HG03060 (cell line): ENCODE measurements at regions not wholly inside any gene's neighbourhood (a gene's known extent, or its start where the extent isn't known, plus 50 kb on each side); places are given as distances from the start of the nearest gene placed in this dataset.

ENCODE experiments used
- ATAC-seq: cut with Tn5 transposase; IDR thresholded peaks from one replicate; pipeline ENCODE4 v1.9.1; 2021; ENCODE audit warnings: low read depth, moderate number of reproducible peaks; ENCODE audit not compliant: unreplicated experiment

DNA sequence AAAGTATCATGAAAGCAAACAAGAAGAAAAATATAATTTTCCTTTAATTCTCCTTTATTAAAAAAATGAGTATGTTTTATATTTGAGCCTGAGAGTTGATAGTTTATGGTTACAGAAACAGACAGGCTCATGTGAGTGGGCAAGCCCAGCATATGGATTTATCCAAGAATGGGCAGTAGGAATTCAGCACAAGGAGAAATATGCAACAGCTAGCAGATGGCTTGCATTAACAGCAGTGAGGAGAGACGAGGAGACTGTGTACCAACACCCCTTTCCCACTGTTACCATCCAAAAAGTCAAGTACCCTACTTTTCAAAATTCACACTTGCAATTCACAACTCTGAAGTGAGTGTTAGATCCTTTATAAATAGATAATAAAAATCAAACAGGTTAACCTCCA, 1760.2 kb upstream of the TENM3 start:
- no peak for ATAC-seq

DNA sequence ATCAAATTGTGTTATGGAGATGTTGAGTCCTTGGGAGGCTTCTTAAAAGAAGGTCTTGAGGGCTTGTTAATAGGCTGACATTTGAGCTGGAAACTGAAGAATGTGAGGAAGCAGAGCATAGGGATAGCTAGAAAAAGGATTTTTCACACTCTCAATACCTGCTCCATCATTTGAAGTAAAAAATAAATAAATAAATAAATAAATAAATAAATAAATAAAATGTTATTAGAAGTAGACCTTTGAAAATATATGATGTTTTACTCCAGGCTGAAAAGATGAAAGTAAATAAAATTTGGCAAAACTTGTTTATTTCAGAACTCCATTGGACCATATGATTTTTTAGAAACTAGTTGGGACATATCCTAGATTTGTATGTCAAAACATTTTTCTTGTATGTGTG, 1757.8 kb upstream of the TENM3 start:
- ATAC-seq: no peak

DNA sequence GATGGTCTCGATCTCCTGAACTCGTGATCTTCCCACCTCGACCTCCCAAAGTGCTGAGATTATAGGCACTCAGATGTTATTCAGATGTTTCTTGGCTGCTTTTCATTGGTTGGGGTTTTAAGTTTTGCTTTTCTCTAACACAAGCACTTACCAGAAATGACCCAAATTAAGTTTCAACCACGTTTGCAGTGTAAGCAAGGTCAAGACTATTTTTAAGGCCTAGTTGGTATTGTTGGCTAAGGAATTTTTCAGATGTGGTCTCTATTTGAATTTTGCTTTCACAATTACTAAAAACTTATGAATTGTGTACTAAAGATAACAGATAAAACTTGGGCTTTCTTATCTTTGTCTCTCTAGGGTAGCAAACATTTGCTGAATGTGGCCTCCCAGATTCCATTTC, 1756.9 kb upstream of the TENM3 start:
- ATAC-seq: no peak

DNA sequence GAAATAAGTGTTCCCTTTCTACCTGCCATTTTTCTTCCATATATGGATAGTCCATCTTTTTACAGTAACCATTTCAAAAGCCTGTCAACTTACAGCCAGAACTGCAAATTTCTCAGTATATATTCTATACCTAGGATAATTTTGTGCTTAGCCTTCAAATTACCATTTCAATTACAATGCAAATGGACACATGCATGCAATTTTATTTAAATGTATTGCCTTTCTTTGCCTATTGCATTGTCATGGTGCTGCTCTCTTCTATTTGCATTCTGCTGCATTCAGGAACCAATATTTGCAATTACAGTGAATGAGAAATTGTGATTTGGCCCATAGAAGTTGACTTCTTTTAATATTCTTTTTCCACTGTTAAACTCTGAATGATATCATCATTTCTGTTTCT, 1753.4 kb upstream of the TENM3 start:
- no peak for ATAC-seq

DNA sequence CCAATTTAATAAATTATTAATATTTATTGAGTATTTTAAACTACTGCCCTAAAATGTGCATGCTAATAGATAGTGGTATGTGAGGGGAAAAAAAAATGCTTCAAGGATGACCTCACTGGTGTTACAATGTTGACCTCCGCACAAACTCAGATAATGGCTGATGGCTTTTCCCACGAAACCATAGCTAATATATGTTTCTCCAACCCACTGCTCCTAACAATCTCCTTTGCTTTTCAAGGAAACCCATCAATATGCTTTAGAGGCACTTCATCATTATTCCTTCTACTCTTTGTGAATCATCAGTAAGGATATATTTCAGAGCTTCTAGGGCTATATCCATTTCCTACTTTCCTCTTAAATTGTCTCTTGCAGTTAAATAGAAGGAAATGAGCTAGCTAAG, 1752.0 kb upstream of the TENM3 start:
- no peak for ATAC-seq

DNA sequence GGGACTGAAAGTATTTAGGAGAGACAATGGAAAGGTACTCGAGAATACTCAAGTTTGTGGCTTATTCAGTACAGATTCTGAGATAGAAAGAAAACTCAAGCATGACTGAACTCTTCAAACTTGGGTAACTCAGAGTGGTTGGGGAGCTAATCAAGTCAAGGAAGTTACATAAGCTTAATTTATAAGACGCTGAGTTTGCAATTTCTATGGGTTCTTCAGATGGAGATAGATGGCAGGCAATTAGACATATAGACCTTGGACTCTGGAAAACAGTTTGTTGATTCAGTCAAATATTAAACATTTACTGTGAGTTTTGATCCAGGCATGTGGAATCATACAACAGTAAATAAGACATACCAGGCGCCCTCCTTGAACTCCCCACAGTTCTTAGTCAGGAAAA, 1749.9 kb upstream of the TENM3 start:
- no peak for ATAC-seq

DNA sequence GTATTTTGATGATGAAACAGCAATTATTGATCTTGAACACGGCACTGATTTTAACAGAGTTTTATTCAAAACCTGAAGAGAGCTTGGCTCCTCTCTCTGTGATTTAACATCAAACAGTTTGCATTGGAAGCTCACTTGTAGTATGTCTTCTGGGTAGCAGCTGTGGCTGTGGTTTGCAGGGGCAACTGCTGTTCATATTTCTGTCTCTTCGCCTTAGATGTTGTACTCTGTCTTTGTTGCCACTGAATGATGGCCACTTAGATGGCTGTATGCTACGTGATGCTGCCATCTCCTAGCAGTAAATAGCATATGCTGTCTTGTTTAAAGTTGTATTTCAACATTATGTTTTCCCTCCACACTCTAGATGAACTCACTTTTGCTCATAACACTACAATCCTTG, 1743.0 kb upstream of the TENM3 start:
- ATAC-seq: no peak

DNA sequence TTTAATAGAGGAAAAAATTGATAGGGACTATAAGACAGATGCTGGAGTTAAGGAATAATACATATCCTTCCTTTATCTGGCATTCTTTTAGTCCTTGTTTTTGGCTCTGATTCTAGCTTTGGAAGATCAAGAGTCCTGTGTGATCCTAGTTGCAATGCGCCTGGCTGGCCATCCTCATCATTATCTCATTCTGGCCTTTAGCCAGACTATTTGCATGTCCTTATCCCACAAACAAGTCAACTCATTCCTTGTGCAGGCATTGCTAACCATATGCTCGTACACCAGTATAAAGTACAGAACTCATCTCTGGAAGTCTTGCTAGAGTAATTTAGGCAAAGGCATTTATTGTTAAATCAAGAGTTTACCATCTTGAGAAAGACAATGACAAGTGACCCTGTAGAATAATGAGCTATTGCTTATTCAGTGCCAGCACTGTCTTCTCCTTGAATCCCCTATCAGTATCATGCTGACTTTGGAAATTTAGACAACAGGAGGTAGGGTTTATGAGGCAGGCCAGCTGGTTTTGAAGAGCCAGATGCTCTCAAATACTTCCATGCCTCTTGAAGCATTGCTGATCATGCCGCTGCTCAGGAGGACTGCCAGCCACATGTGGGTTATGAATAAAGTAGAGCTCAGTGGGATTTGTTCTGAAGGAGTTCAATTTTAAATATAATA, 1730.3 kb upstream of the TENM3 start:
- ATAC-seq: no peak

DNA sequence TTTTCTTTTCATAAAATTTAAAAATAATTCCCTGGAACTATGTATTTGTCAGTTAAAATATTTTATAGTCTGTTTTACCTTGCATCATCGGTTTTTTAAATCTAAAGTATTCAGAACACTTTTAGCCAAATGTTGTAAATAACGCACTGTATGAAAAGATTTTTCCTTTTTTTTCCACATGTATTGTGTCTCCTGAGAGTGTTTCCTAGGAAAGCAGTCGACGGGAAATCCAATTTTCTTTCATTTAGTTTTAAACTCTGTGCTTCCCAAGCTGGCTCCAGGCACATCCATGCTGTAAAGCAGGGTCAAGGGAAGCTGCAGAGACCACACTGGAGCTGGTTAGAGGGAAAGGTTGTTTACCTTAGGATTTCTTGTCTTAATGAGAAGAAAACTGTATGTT, 1724.3 kb upstream of the TENM3 start:
- ATAC-seq: no peak

DNA sequence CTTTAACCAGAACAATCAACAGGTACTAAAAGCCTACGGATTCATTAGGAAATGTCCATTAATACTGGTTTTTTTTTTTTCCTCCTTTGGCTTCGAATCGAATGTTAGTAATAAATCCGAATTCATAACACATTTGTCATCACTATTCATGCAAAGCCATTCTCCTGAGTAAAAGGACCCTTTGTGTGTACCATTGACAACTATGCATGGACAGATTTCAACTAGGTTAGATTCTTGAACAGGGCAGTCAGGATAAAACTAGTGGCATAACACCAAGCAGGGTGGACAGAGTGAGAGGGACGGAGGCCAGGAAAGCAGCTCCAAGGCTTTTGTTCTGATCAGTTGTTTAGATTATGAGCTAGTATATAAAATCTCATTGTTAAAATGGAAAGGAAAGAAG, 1722.0 kb upstream of the TENM3 start:
- no peak for ATAC-seq

DNA sequence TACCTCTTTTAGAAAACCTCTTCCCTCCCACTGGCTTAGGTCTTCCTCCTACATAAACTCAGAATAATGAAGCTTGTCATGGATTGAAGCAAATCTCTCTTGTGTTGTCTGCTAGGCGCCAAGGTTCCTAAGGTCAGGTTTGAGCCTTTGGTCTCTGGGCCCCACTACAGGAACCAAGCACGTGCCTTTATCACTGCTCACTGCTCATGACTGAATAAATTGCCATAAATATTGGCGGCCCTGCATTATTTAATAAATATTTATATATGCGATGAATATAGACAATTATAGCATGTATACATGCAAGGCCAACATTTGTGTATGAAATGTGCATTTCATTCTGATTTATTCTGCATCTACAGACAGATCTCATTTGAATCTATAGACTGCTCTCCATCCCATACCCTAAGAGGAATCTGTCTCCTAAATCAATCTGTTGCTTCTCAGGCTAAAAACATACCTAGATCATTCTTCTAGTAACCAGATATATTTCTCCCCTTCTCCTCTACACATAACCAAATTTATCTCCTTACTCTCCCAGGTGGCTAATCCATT, 1717.6 kb upstream of the TENM3 start:
- no peak for ATAC-seq

DNA sequence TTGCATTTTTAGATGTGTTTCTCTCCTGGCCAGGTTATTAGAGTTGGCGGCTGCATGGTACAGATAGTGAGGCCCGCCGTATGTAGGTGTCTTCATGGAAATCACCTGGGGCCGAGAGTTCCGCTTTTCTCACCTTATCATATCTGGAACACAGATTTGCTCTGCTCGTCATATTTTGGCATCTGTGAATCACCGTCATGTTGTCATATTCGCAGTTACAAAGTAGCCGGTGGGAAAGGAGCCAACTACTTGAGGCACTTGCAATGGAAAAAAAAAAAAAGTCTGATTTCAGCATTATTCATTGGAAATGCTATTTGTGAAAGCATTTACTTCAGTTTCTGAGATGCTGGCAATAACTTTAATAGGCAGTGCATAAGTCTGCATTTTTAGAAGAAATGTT, 1715.2 kb upstream of the TENM3 start:
- no peak for ATAC-seq

DNA sequence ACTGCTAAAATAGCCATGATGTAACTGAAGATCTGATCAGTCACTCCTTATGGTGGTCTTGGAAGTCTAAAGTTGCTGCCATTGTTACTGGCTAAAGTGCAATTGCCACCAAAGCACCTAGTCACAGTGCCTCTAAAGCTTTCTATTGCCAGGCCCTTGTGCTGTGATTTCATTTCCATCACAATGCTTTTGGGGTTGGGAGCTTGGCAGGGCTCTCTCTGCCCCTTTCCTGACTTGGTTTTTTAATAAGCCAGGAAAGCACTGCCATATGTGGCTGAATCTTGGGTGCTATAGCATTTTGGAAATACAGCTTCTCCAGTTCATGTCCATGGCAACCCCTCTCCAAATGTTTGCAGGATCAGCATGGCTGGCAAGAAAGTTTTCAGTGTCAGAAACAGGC, 1712.4 kb upstream of the TENM3 start:
- no peak for ATAC-seq

DNA sequence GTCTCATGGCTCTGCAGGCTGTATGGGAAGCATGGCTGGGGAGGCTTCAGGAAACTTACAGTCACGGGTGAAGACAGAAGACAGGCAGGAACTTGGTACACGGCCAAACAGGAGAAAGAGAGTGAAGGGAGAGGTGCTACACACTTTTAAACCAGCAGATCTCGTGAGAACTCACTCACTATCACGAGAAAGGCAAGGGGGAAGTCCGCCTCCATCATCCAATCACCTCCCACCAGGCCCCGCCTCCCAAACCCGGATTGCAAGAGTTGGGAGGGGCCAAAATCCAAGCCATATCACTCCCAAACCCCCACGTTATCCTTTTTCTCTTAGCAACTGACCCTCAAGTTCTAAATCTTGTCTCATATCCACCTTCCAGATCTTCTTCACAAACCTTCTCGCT, 1710.5 kb upstream of the TENM3 start:
- no peak for ATAC-seq

DNA sequence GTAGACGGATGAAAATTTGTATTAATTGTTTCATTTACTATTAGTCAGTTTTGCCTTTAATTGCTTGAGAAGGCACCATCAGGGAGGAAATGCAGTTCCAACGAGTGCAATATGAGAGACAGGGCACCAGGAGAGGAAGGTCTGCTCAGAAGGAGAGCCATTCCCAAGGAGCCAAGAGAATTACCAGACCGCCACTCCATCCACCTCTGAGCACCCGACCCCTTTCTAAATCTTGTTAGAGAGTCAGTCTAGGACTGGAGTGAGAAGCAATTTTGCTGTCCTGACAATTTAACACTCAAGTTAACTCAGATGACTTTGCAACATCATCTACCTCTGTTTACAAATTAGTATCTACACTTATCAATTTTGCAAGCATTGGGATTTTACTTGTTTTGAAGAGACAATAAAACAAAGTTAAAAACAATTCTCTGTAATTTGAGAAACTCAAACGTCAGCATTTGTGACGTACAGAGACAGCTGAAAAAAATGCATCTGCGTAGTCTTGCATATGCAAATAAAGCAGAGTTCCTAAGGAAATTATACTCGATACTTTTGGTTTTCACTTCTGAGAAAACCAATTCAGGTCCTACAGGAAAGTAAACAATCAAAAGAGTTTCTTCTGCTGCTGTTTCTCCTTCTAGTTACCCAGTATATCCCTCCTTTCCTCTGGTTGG, 1704.7 kb upstream of the TENM3 start:
- ATAC-seq: no peak

DNA sequence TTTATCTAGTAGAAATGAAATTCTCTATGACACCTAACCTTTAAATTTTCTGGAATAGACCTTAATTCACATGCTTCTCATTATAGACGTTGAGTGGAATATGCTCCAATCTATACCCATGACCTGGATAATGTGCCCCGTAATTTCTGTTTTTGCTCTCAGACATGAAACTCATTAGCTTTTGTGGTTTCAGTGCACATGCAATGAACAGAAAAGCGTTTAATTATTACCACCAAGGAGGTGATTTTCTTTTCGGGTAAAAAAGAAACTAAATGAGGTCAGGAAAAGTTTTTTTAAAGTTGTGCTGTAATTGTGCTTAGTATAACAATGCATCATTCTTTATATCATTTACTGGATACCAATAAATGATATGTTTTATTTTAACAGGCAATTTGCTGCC, 1703.9 kb upstream of the TENM3 start:
- ATAC-seq: no peak

DNA sequence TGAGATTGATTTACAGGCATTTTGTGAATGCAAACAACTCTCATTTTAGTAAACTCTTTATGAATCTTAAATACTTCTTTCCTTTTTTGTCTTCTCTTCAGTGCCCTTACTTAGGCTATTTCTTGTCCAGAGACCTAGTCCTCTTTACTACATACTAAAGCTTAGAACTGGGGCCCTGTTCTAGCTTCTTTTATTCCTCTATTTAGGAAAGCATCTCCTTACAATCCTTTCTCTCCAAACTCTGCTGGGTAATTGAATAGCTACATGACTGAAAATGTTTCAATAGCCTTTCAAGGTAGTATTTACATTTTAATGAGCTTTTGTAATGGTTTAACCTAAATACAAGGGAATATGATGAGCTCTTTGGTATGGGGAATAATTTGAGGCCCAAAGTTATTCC, 1701.5 kb upstream of the TENM3 start:
- ATAC-seq: no peak

DNA sequence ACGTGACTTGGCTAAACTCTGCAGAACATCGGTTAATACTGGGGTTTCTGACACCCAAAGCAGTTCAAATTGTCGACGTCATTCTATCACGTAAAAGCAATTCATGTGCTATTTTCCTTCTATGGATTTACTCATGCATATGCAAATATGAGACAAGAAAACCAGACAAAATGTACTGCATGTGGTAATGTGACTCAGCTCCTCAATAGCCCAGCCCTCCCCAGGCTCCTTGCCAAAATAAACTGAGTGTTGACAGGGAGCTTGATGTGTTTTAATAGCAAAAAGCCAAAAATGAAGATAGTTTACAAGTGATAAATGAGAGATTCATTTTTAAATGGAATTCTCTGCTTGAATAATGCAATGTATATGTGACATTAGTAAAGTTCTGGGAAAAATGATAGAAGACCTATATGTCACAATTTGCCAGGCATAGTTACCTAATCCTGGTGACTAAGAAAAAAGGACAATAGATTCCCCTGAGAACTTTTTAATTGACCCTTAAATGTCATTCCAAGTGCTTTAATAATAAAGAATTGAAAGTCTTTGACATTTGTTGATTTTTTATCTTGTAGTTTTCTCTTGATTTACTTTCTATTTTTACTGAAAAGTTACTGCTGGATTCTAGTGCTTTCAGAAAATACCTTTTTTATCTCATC, 1700.6 kb upstream of the TENM3 start:
- no peak for ATAC-seq

DNA sequence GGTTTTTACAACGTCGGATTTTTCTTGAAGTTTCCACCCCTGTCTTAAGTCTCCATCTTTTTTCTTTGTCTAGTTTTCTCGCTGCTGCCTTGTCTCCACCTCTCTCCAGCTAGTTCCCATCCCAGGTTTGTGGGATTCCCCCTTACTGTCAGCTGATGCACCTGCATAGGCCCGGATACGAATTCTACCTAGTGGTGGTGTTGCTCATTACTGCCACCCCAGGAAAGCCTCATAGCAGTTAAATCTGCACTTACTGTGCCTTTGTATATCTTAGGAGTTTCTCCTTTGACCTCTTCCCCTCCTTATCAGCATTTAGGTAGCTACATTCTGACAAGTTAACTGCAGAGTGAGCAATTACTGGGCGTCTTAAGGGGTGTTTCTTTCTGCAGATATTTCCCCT, 1693.1 kb upstream of the TENM3 start:
- no peak for ATAC-seq

DNA sequence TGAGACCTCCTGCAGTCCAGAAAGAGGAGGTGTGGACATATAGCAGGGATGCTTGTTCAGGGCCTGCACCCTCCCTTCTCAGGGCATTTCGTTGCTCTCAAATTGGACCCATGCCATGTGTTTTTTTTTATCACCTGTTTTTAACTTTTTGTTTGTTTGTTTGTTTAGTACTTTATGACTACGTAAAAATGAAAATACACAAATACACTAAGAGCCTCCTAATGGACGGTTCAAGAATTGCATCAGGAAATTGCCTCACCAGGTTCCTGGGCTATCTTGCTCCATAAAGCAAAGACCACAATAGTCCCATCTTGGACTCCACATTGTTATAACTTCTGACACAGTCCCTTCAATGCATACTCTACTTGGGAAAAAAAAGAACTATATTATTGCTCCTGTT, 1685.9 kb upstream of the TENM3 start:
- no peak for ATAC-seq

DNA sequence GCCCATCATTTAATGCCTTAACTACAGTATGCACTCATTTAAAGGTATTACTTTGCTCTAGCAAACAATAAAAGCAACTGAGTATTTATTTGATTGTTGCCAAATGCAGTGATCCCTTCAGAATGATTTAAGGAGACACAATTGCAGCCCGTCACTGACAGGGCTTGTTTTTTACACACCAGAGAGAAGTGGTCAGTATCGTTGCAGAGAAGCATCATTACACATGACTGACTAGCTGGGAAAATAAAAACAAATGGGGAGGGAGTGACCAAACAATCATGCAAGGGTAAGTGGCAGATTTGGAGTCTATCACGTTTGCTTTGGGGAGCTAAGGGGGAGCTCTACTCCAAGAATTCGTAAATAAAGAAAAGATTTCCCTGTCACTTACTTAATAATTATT, 1685.3 kb upstream of the TENM3 start:
- ATAC-seq: no peak

DNA sequence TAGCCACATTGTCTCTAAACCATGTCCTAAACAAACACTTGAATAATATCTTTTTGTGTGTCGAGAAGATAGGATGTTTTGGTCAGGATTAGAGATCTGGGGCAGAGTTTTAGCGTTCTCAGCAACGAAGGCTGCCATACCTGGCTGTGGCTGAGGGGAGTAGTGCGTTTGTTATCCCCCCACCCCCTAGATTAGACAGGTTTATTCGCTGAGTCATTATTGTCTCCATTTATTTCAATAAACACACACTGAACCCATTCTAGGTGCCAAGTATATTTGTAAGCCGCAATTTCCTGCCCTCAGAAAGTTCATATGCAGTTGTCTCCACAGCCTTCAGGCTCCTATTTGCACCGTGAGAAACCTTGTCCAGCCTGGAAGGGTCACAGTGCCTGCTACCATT, 1684.8 kb upstream of the TENM3 start:
- no peak for ATAC-seq
